OCI-LY3 (cell line): ENCODE measurements at regions not wholly inside any gene's neighbourhood (a gene's known extent, or its start where the extent isn't known, plus 50 kb on each side); places are given as distances from the start of the nearest gene placed in this dataset.

ENCODE experiments used
- CTCF ChIP-seq: fragments of 200-600, 300-600 bp; sonication (generic); IDR thresholded peaks from 2 replicates; pipeline ENCODE4 v1.5.1; 2014; ENCODE audit warnings: antibody characterized with exemption, low read length, low read depth
- EZH2phosphoT487 ChIP-seq: fragments of 200-600 bp; shearing (Covaris generic); IDR thresholded peaks from 2 replicates; pipeline ENCODE4 v1.6.1; 2018; ENCODE audit warnings: antibody characterized with exemption, mixed run types, low read depth

GRCh38 chr1:29825274-29825940 lies 589.1 kb downstream of the PTPRU start:
- no peak for TF ChIP-seq CTCF
- TF ChIP-seq EZH2phosphoT487: no peak
